Inflammatory macrophage (primary cell): ENCODE measurements at regions not wholly inside any gene's neighbourhood (a gene's known extent, or its start where the extent isn't known, plus 50 kb on each side); places are given as distances from the start of the nearest gene placed in this dataset.
A peak's percentile ranks its signal among the peaks of the same experiment; 100 is the strongest.
"Not testable (repeated sequence)": the region's sequence is repeated elsewhere in the genome, so short reads cannot be mapped to it uniquely, and the experiment has no call there.

Experiments
- DNase-seq, 2 donors: peaks; one replicate each; pipeline ENCODE4 v3.0.0-alpha.2; 2020 to 2022

- peak; percentile 38 to 45 for DNase-seq
Measured at GRCh38 chr1:25131794-25132193, 100.5 kb downstream of the SYF2 start.

- no peak for DNase-seq
Measured at GRCh38 chr1:25130895-25131294, 101.4 kb downstream of the SYF2 start.

- no peak for DNase-seq
Measured at GRCh38 chr1:25129380-25129779, 102.9 kb downstream of the SYF2 start.

- peak; percentile 32 to 72 for DNase-seq
Measured at GRCh38 chr1:25128121-25128621, 104.1 kb downstream of the SYF2 start.

- no peak for DNase-seq
Measured at GRCh38 chr1:25126562-25126961, 105.7 kb downstream of the SYF2 start.

GRCh38 chr1:25123551-25123950 lies 108.8 kb downstream of the SYF2 start:
- DNase-seq, result peak in 1 of 2 donors; percentile 54

- DNase-seq, result no peak
Measured at GRCh38 chr1:25122747-25123146, 109.6 kb downstream of the SYF2 start.

- peak in 1 of 2 donors; percentile 49 for DNase-seq
Measured at GRCh38 chr1:25120281-25120680, 112.0 kb downstream of the SYF2 start.

- peak; percentile 77 to 91 for DNase-seq
Measured at GRCh38 chr1:25118546-25118945, 113.8 kb downstream of the SYF2 start.

GRCh38 chr1:25117233-25117823 lies 115.0 kb downstream of the SYF2 start:
- no peak for DNase-seq

GRCh38 chr1:25116832-25117231 lies 115.5 kb downstream of the SYF2 start:
- DNase-seq, result no peak

- DNase-seq, result not testable (repeated sequence)
Measured at GRCh38 chr1:25116117-25116516, 116.2 kb downstream of the SYF2 start.

- no peak for DNase-seq
Measured at GRCh38 chr1:25113731-25114130, 118.6 kb downstream of the SYF2 start.

- DNase-seq, result peak; percentile 44 to 63
Measured at GRCh38 chr1:25113086-25113485, 119.2 kb downstream of the SYF2 start.

- DNase-seq, result no peak
Measured at GRCh38 chr1:25112400-25112799, 119.9 kb downstream of the SYF2 start.

- no peak for DNase-seq
Measured at GRCh38 chr1:25111706-25112105, 120.6 kb downstream of the SYF2 start.

GRCh38 chr1:25110485-25110884 lies 121.8 kb downstream of the SYF2 start:
- DNase-seq, result peak in 1 of 2 donors; percentile 45

GRCh38 chr1:25110036-25110435 lies 122.3 kb downstream of the SYF2 start:
- DNase-seq, result peak; percentile 57 to 69

GRCh38 chr1:25109531-25109951 lies 122.8 kb downstream of the SYF2 start:
- no peak for DNase-seq

- no peak for DNase-seq
Measured at GRCh38 chr1:25107643-25108010, 124.7 kb downstream of the SYF2 start.

GRCh38 chr1:25106976-25107642 lies 125.2 kb downstream of the SYF2 start:
- DNase-seq, result no peak

- no peak for DNase-seq
Measured at GRCh38 chr1:25106352-25106751, 126.0 kb downstream of the SYF2 start.

- no peak for DNase-seq
Measured at GRCh38 chr1:25105836-25106235, 126.5 kb downstream of the SYF2 start.

- DNase-seq, result no peak
Measured at GRCh38 chr1:25104932-25105561, 127.3 kb downstream of the SYF2 start.
